A549 (cell line): ENCODE measurements at regions not wholly inside any gene's neighbourhood (a gene's known extent, or its start where the extent isn't known, plus 50 kb on each side); places are given as distances from the start of the nearest gene placed in this dataset.
"Not testable (repeated sequence)": the region's sequence is repeated elsewhere in the genome, so short reads cannot be mapped to it uniquely, and the experiment has no call there.

Experiments used
- ATAC-seq, 2 experiments: fragments of 200-7000 bp in 1 of 2; fragments of >200 bp in 1 of 2; cut with Nextera tagmentation in 1 of 2; cut with Tn5 transposase in 1 of 2; 3 replicates each; pipeline versions ENCODE4 v1.8.0 to v1.9.1; 2018 to 2020; ENCODE audit warnings: mild to moderate bottlenecking in 1 of 2, moderate library complexity in 1 of 2
- CTCF ChIA-PET: fragments of 300-600 bp; sonication (Branson Sonifier 250); formaldehyde crosslinking; extraction: SDS; loops from one replicate; lab custom pipeline; 2021; ENCODE audit warnings: antibody characterized with exemption, inconsistent platforms; lab: Yijun Ruan, JAX
- POLR2A ChIA-PET: fragments of 350-600 bp; formaldehyde crosslinking; extraction: SDS; loops from one replicate; lab custom pipeline; 2021; ENCODE audit warnings: antibody characterized with exemption, inconsistent platforms; lab: Yijun Ruan, JAX
- DNase-seq, 2 experiments: peaks; one replicate each; pipeline versions ENCODE4 v3.0.0 to v3.0.0-alpha.2; 2011 to 2016; ENCODE audit warnings: low read depth in 1 of 2, low spot score in 1 of 2
- FAIRE-seq: peaks from 2 replicates; lab custom pipeline; 2011; peaks lifted over from hg19 to GRCh38; lab: Jason Lieb, UNC
- H3K27ac ChIP-seq, 2 experiments: fragments of >200 bp; sonication (Bioruptor Twin); formaldehyde crosslinking; 3 replicates each; pipeline ENCODE4 v1.5.1; 2016 to 2017
- H3K4me1 ChIP-seq: fragments of >200 bp; sonication (Bioruptor Twin); formaldehyde crosslinking; 3 replicates; pipeline ENCODE4 v1.6.1; 2016
- H3K4me2 ChIP-seq: fragments of >200 bp; sonication (Bioruptor Twin); formaldehyde crosslinking; 3 replicates; pipeline ENCODE4 v1.6.1; 2016
- H3K4me3 ChIP-seq: fragments of >200 bp; sonication (Bioruptor Twin); formaldehyde crosslinking; 3 replicates; pipeline ENCODE4 v1.5.1; 2016
- H3K9me3 ChIP-seq: fragments of >200 bp; sonication (Bioruptor Twin); formaldehyde crosslinking; 3 replicates; pipeline ENCODE4 v1.6.1; 2016
- CBX2 ChIP-seq: fragments of 200-600 bp; sonication (generic); IDR thresholded peaks from 2 replicates; pipeline ENCODE4 v1.6.1; 2016; ENCODE audit warnings: low read depth, mild to moderate bottlenecking, borderline replicate concordance
- EHF ChIP-seq: fragments of 250-450 bp; sonication (Bioruptor Pico); IDR thresholded peaks from 2 replicates; pipeline ENCODE4 v1.5.0; 2020; ENCODE audit warnings: mild to moderate bottlenecking
- EHMT2 ChIP-seq: fragments of 200-600 bp; sonication (generic); IDR thresholded peaks from 2 replicates; pipeline ENCODE4 v1.6.1; 2016; ENCODE audit warnings: antibody characterized with exemption, low read depth, mild to moderate bottlenecking, moderate library complexity
- EP300 ChIP-seq, 2 experiments: fragments of >200 bp; sonication (Bioruptor Twin); formaldehyde crosslinking; IDR thresholded peaks; 2 replicates in 1 of 2; 3 replicates in 1 of 2; pipeline ENCODE4 v1.6.1; 2016 to 2017
- ESRRA ChIP-seq: fragments of 150-350 bp; IDR thresholded peaks from 2 replicates; pipeline ENCODE4 v1.6.1; 2014; ENCODE audit warnings: mild to moderate bottlenecking, low read length, borderline replicate concordance
- FOSB ChIP-seq: fragments of 250-450 bp; sonication (Bioruptor Pico); IDR thresholded peaks from 2 replicates; pipeline ENCODE4 v1.5.0; 2020; ENCODE audit warnings: mild to moderate bottlenecking, moderate library complexity
- FOXS1 ChIP-seq: fragments of 250-450 bp; sonication (Bioruptor Pico); IDR thresholded peaks from 2 replicates; pipeline ENCODE4 v1.5.0; 2020; ENCODE audit warnings: mild to moderate bottlenecking, moderate library complexity
- HEYL ChIP-seq: fragments of 250-450 bp; sonication (Bioruptor Pico); IDR thresholded peaks from 2 replicates; pipeline ENCODE4 v1.8.0; 2021; ENCODE audit warnings: mild to moderate bottlenecking, moderate library complexity
- HOXA7 ChIP-seq: fragments of 250-450 bp; sonication (Bioruptor Pico); IDR thresholded peaks from 2 replicates; pipeline ENCODE4 v1.5.0; 2020; ENCODE audit warnings: mild to moderate bottlenecking, moderate library complexity
- JUNB ChIP-seq: fragments of >200 bp; sonication (Bioruptor Twin); formaldehyde crosslinking; IDR thresholded peaks from 2 replicates; pipeline ENCODE4 v1.6.1; 2016
- KDM5A ChIP-seq: fragments of 200-600 bp; sonication (generic); IDR thresholded peaks from 2 replicates; pipeline ENCODE4 v1.6.1; 2016; ENCODE audit warnings: antibody characterized with exemption, mild to moderate bottlenecking
- NPAS2 ChIP-seq: fragments of 250-450 bp; sonication (Bioruptor Pico); IDR thresholded peaks from 2 replicates; pipeline ENCODE4 v1.8.0; 2022; ENCODE audit warnings: mild to moderate bottlenecking, moderate library complexity, borderline replicate concordance
- PHF8 ChIP-seq: fragments of 200-600 bp; sonication (generic); IDR thresholded peaks from 2 replicates; pipeline ENCODE4 v1.6.1; 2016; ENCODE audit warnings: low read depth, mild to moderate bottlenecking, antibody characterized with exemption, moderate library complexity, borderline replicate concordance
- POLR2A ChIP-seq: IDR thresholded peaks from 2 replicates; pipeline ENCODE4 v1.6.1; 2012; ENCODE audit warnings: mild to moderate bottlenecking, low read length
- RCOR1 ChIP-seq: fragments of 150-350 bp; IDR thresholded peaks from 2 replicates; pipeline ENCODE4 v1.6.1; 2014; ENCODE audit warnings: antibody characterized with exemption, low read length, low read depth
- RFX5 ChIP-seq: fragments of 450-650 bp; IDR thresholded peaks from 2 replicates; pipeline ENCODE4 v1.7.1; 2014; ENCODE audit warnings: antibody characterized with exemption, mild to moderate bottlenecking, moderate library complexity
- TFCP2L1 ChIP-seq: fragments of 250-450 bp; sonication (Bioruptor Pico); IDR thresholded peaks from 2 replicates; pipeline ENCODE4 v1.5.0; 2021; ENCODE audit warnings: mild to moderate bottlenecking
- TP53 ChIP-seq: fragments of 250-450 bp; sonication (Bioruptor Pico); IDR thresholded peaks from 2 replicates; pipeline ENCODE4 v1.5.0; 2021; ENCODE audit warnings: mild to moderate bottlenecking, moderate library complexity
- ZSCAN20 ChIP-seq: fragments of 250-450 bp; sonication (Bioruptor Pico); IDR thresholded peaks from 2 replicates; pipeline ENCODE4 v1.8.0; 2022; ENCODE audit warnings: mild to moderate bottlenecking, moderate library complexity
- WGBS: methylation state at CpG from one replicate; pipeline ENCODE4 v1.1.6; 2017; ENCODE audit errors: missing lambda C conversion rate; 5-methylcytosine and 5-hydroxymethylcytosine counted together
- TF ChIP-seq, protein P1 (sequence below): fragments of 250-450 bp; sonication (Bioruptor Pico); IDR thresholded peaks from 2 replicates; pipeline ENCODE4 v1.5.0; 2020; ENCODE audit warnings: low read depth, mild to moderate bottlenecking, moderate library complexity
- TF ChIP-seq, protein P2 (sequence below): fragments of >200 bp; sonication (Bioruptor Twin); formaldehyde crosslinking; IDR thresholded peaks from 3 replicates; pipeline ENCODE4 v1.5.1; 2016
- TF ChIP-seq, protein P3 (sequence below): IDR thresholded peaks from 2 replicates; pipeline ENCODE4 v1.6.1; 2012; ENCODE audit warnings: low read depth, borderline replicate concordance

DNA sequence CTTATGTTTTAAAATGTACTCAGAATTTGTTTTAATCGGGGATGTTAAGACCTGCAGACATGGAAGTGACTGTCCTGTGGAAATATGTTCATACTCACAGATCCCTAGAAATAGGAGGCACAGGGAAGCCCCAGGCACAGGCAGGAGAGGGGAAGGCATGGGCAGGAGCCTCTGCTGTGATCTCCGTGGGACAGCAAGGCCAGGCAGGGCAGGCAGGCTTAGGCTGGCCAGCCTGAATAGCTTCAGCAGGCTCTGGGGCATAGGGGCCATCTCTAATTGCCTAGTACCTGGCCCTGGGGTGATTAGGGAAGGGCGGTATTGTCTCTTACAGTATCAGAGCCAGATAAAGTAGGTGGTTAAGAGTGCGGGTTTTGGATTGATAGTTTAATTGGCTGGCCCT lies 59.8 kb upstream of the PLEKHG4B start:
- Histone ChIP-seq H3K27ac (no peak overlapping the region), H3K4me3 (no peak overlapping the region), H3K4me1 (no peaks in the 10 kb centered on the region), H3K9me3 (no peaks in the 10 kb centered on the region), H3K4me2 (no peak overlapping the region)
- TF ChIP-seq ESRRA (no peak), CBX2 (no peak), ZSCAN20 (CRISPR knock-in tag) (no peak), TP53 (CRISPR knock-in tag) (no peak), RFX5 (no peak), EHMT2 (no peak), KDM5A (no peak), JUNB (no peak), FOSB (CRISPR knock-in tag) (no peak), POLR2A (no peak), FOXS1 (CRISPR knock-in tag) (no peak), RCOR1 (no peak), EP300 (IDR thresholded peaks at IDR 0.05) (no peak)
- TF ChIP-seq, protein P1, sequence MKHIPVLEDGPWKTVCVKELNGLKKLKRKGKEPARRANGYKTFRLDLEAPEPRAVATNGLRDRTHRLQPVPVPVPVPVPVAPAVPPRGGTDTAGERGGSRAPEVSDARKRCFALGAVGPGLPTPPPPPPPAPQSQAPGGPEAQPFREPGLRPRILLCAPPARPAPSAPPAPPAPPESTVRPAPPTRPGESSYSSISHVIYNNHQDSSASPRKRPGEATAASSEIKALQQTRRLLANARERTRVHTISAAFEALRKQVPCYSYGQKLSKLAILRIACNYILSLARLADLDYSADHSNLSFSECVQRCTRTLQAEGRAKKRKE (CRISPR knock-in tag), result no peak
- TF ChIP-seq, protein P2, sequence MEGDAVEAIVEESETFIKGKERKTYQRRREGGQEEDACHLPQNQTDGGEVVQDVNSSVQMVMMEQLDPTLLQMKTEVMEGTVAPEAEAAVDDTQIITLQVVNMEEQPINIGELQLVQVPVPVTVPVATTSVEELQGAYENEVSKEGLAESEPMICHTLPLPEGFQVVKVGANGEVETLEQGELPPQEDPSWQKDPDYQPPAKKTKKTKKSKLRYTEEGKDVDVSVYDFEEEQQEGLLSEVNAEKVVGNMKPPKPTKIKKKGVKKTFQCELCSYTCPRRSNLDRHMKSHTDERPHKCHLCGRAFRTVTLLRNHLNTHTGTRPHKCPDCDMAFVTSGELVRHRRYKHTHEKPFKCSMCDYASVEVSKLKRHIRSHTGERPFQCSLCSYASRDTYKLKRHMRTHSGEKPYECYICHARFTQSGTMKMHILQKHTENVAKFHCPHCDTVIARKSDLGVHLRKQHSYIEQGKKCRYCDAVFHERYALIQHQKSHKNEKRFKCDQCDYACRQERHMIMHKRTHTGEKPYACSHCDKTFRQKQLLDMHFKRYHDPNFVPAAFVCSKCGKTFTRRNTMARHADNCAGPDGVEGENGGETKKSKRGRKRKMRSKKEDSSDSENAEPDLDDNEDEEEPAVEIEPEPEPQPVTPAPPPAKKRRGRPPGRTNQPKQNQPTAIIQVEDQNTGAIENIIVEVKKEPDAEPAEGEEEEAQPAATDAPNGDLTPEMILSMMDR, result no peak
- FAIRE-seq (no peak), DNase-seq (no peak), ATAC-seq (no peak)
- 8% methylated on average over 4 of the region's 4 CpGs for WGBS
- CTCF ChIA-PET, result no interaction called here
- POLR2A ChIA-PET, result no interaction called here

DNA sequence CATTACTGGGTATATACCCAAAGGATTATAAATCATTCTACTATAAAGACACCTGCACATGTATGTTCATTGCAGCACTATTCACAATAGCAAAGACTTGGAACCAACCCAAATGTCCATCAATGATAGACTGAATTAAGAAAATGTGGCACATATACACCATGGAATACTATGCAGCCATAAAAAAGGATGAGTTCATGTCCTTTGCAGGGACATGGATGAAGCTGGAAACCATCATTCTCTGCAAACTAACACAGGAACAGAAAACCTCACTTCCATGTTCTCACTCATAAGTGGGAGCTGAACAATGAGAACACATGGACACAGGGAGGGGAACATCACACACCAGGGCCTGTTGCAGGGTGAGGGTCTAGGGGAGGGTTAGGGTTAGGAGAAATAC lies 56.4 kb upstream of the PLEKHG4B start:
- not testable (repeated sequence) for ATAC-seq

DNA sequence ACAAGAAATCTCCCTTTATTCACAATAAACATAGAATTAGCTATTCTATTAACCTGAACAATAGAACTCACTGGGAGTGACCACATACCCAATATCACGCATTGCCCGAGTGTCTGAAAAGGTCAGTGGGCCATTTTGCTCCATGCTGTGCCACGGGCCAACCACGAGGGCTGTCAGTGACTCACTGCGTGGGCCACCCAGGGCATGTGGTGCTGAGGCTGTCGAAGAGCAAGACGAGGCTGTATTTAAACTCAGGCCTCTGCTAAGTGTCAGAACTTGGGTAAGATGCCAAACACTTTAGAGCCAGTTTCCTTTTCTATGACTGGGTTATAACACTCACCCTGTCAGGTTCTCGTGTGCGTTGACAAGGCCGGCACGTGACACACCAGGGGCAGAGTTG lies 54.8 kb upstream of the PLEKHG4B start:
- H3K4me1 ChIP-seq, H3K9me3 ChIP-seq, FAIRE-seq, H3K4me2 ChIP-seq, H3K27ac ChIP-seq, H3K4me3 ChIP-seq, DNase-seq, POLR2A ChIA-PET: not testable (repeated sequence)
- WGBS, result 16% methylated on average over 11 of the region's 11 CpGs
- CTCF ChIA-PET, result interaction anchor here (0.8 kb wide), 1 partner anchor 151 kb away, joined by 3 read pairs; no protein-coding TSS in a partner anchor
- 0 out of 6 replicates have a peak, but pooled peaks of 1 of the 2 experiments have one; percentile 43 for ATAC-seq

More for the DNA sequence above, 56.4 kb upstream of the PLEKHG4B start:
- POLR2A ChIA-PET, FAIRE-seq, DNase-seq, H3K4me3 ChIP-seq, H3K27ac ChIP-seq, H3K9me3 ChIP-seq, H3K4me2 ChIP-seq, H3K4me1 ChIP-seq: not testable (repeated sequence)
- CTCF ChIA-PET, result interaction anchor here (0.8 kb wide), 1 partner anchor 15 kb away, joined by 3 read pairs; no protein-coding TSS in a partner anchor

DNA sequence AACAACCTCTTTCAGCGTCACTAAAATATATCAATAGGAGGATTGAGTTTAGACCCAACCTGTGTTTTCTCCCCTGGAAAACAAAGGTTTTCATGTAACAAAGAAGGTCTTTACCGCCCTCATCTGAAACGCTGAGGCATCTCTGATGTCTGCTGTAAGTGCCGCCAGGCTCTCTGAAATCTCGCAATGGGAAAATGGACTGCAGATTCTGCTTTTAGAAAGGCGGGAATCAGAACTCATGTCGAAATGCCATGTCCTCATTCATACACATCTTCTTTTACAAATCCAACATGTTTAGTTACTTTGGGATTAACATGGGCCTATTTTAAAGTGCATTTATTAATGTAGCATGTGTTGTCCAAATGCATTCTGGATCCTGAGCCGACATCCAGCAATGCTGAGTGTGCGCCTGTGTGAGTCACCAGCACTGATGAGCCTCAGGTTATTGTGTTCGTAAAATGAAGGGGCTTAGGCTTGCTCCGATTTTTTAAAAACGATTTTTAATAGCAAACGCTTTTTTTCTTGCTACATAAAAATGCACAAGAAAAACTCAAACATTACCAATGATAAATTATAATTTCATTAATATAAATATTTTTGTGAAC lies 51.9 kb upstream of the PLEKHG4B start:
- Histone ChIP-seq H3K4me3 (no peak overlapping the region), H3K4me2 (no peak overlapping the region), H3K9me3 (no peaks in the 10 kb centered on the region), H3K4me1 (no peaks in the 10 kb centered on the region), H3K27ac (no peak overlapping the region)
- WGBS, result 43% methylated on average over 13 of the region's 13 CpGs
- CTCF ChIA-PET, result no interaction called here
- no peak for DNase-seq
- no peak for ATAC-seq
- no peak for FAIRE-seq
- POLR2A ChIA-PET, result no interaction called here
- TF ChIP-seq PHF8 (no peak), EP300 (IDR thresholded peaks at IDR 0.05) (no peak), TFCP2L1 (CRISPR knock-in tag) (no peak), EHF (CRISPR knock-in tag) (no peak), HOXA7 (no peak), FOSB (CRISPR knock-in tag) (no peak), NPAS2 (CRISPR knock-in tag) (no peak), FOXS1 (CRISPR knock-in tag) (no peak), HEYL (CRISPR knock-in tag) (no peak)
- TF ChIP-seq, protein P3, sequence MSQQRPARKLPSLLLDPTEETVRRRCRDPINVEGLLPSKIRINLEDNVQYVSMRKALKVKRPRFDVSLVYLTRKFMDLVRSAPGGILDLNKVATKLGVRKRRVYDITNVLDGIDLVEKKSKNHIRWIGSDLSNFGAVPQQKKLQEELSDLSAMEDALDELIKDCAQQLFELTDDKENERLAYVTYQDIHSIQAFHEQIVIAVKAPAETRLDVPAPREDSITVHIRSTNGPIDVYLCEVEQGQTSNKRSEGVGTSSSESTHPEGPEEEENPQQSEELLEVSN, result no peak
